ENCODE measurements at regions not wholly inside any gene's neighbourhood (a gene's known extent, or its start where the extent isn't known, plus 50 kb on each side); places are given as distances from the start of the nearest gene placed in this dataset.

- ATAC-seq (ENCODE audit: low read depth) (no peak), DNase-seq (no peak)
- ChIA-PET CTCF (no interaction called here), POLR2A (no interaction called here)
- Mint-ChIP-seq H3K36me3 (ENCODE audit: low read depth) (no peaks in the 10 kb centered on the region), H3K27ac (no peak overlapping the region), H3K27me3 (no peaks in the 10 kb centered on the region), H3K4me1 (no peaks in the 10 kb centered on the region), H3K9me3 (no peaks in the 10 kb centered on the region), H3K4me3 (no peak overlapping the region)
- intact Hi-C loops (cut with micrococcal nuclease), result no loop called here
- TF ChIP-seq CTCF (IDR thresholded peaks at IDR 0.05), result no peak
Measured at GRCh38 chr1:60763741-60764140, 318.6 kb upstream of the NFIA start.

- no peaks in the 10 kb centered on the region for H3K9me3 Mint-ChIP-seq
- no peak for ATAC-seq (ENCODE audit: low read depth)
- no peaks in the 10 kb centered on the region for H3K4me1 Mint-ChIP-seq
- no peak overlapping the region for H3K27ac Mint-ChIP-seq
- H3K27me3 Mint-ChIP-seq, result no peaks in the 10 kb centered on the region
- no peak overlapping the region for H3K4me3 Mint-ChIP-seq
- TF ChIP-seq CTCF (IDR thresholded peaks at IDR 0.05), result no peak
- no peaks in the 10 kb centered on the region for H3K36me3 Mint-ChIP-seq (ENCODE audit: low read depth)
- intact Hi-C loops (cut with micrococcal nuclease), result no loop called here
- ChIA-PET POLR2A (no interaction called here), CTCF (no interaction called here)
- no peak for DNase-seq
Measured at GRCh38 chr1:60762911-60763310, 319.4 kb upstream of the NFIA start.

GRCh38 chr1:60762176-60762575 lies 320.2 kb upstream of the NFIA start:
- POLR2A ChIA-PET, result no interaction called here
- no peaks in the 10 kb centered on the region for H3K9me3 Mint-ChIP-seq
- H3K4me1 Mint-ChIP-seq, result no peaks in the 10 kb centered on the region
- no peak for TF ChIP-seq CTCF (IDR thresholded peaks at IDR 0.05)
- no peak for ATAC-seq (ENCODE audit: low read depth)
- no peaks in the 10 kb centered on the region for H3K36me3 Mint-ChIP-seq (ENCODE audit: low read depth)
- no peak overlapping the region for H3K27ac Mint-ChIP-seq
- CTCF ChIA-PET, result no interaction called here
- H3K27me3 Mint-ChIP-seq, result no peaks in the 10 kb centered on the region
- intact Hi-C loops (cut with micrococcal nuclease), result no loop called here
- DNase-seq, result no peak
- no peak overlapping the region for H3K4me3 Mint-ChIP-seq

- H3K27ac Mint-ChIP-seq, result no peak overlapping the region
- H3K4me3 Mint-ChIP-seq, result no peak overlapping the region
- no peak for TF ChIP-seq CTCF (IDR thresholded peaks at IDR 0.05)
- H3K4me1 Mint-ChIP-seq, result no peaks in the 10 kb centered on the region
- ChIA-PET POLR2A (no interaction called here), CTCF (no interaction called here)
- H3K36me3 Mint-ChIP-seq (ENCODE audit: low read depth), result no peaks in the 10 kb centered on the region
- no peaks in the 10 kb centered on the region for H3K27me3 Mint-ChIP-seq
- H3K9me3 Mint-ChIP-seq, result no peaks in the 10 kb centered on the region
- intact Hi-C loops (cut with micrococcal nuclease), result no loop called here
- ATAC-seq (ENCODE audit: low read depth) (no peak), DNase-seq (no peak)
Measured at GRCh38 chr1:60759291-60759690, 323.1 kb upstream of the NFIA start.

GRCh38 chr1:60757485-60757884 lies 324.9 kb upstream of the NFIA start:
- TF ChIP-seq CTCF (IDR thresholded peaks at IDR 0.05), result no peak
- H3K4me1 Mint-ChIP-seq, result no peaks in the 10 kb centered on the region
- CTCF ChIA-PET, result no interaction called here
- no peaks in the 10 kb centered on the region for H3K9me3 Mint-ChIP-seq
- H3K36me3 Mint-ChIP-seq (ENCODE audit: low read depth), result no peaks in the 10 kb centered on the region
- no peaks in the 10 kb centered on the region for H3K27me3 Mint-ChIP-seq
- intact Hi-C loops (cut with micrococcal nuclease), result no loop called here
- DNase-seq (no peak), ATAC-seq (ENCODE audit: low read depth) (no peak)
- H3K4me3 Mint-ChIP-seq, result no peak overlapping the region
- POLR2A ChIA-PET, result no interaction called here
- H3K27ac Mint-ChIP-seq, result no peak overlapping the region
